Keratinocyte (primary cell): ENCODE measurements at regions not wholly inside any gene's neighbourhood (a gene's known extent, or its start where the extent isn't known, plus 50 kb on each side); places are given as distances from the start of the nearest gene placed in this dataset.

ENCODE experiments used
- DNase-seq: peaks from one replicate; pipeline ENCODE4 v3.0.0-alpha.2; 2011; ENCODE audit warnings: low read depth, missing footprints, low spot score
- FAIRE-seq: peaks from 2 replicates; lab custom pipeline; 2011; peaks lifted over from hg19 to GRCh38; lab: Jason Lieb, UNC
- H2AFZ ChIP-seq: 2 replicates; pipeline ENCODE4 v1.6.0; 2012; ENCODE audit warnings: low read length, control low read depth, inconsistent platforms; ENCODE audit not compliant: control insufficient read depth
- H3K27ac ChIP-seq: 2 replicates; pipeline ENCODE4 v1.5.1; 2011; ENCODE audit warnings: low read length; ENCODE audit not compliant: control insufficient read depth, insufficient read depth
- H3K27me3 ChIP-seq: 3 replicates; pipeline ENCODE4 v1.6.0; 2011; ENCODE audit warnings: low read length; ENCODE audit not compliant: control insufficient read depth, insufficient read depth; ENCODE audit errors: extremely low read depth
- H3K36me3 ChIP-seq, 2 experiments: 2 replicates in 1 of 2; 3 replicates in 1 of 2; pipeline ENCODE4 v1.5.1; 2011; ENCODE audit warnings: low read length in 2 of 2, mild to moderate bottlenecking in 1 of 2; ENCODE audit not compliant: control insufficient read depth in 2 of 2, insufficient read depth in 2 of 2; ENCODE audit errors: extremely low read depth in 1 of 2
- H3K4me1 ChIP-seq: 3 replicates; pipeline ENCODE4 v1.5.1; 2011; ENCODE audit warnings: low read length; ENCODE audit not compliant: control insufficient read depth, insufficient read depth; ENCODE audit errors: extremely low read depth
- H3K4me2 ChIP-seq: 3 replicates; pipeline ENCODE4 v1.6.0; 2011; ENCODE audit warnings: low read depth, low read length; ENCODE audit not compliant: control insufficient read depth, insufficient read depth; ENCODE audit errors: extremely low read depth
- H3K4me3 ChIP-seq, 3 experiments: fragments of 200-600 bp in 1 of 3; sonication (generic) in 1 of 3; 2 replicates in 2 of 3; 3 replicates in 1 of 3; pipeline ENCODE4 v1.5.1; 2011 to 2016; ENCODE audit warnings: low read length in 3 of 3, mild to moderate bottlenecking in 3 of 3, control low read depth in 2 of 3, inconsistent platforms in 1 of 3, low read depth in 1 of 3, mixed read lengths in 1 of 3, mixed run types in 1 of 3, moderate library complexity in 1 of 3; ENCODE audit not compliant: control insufficient read depth in 2 of 3, insufficient read depth in 2 of 3; ENCODE audit errors: extremely low read depth in 1 of 3
- H3K79me2 ChIP-seq: 2 replicates; pipeline ENCODE4 v1.6.0; 2012; ENCODE audit warnings: low read length; ENCODE audit not compliant: control insufficient read depth, insufficient read depth
- H3K9ac ChIP-seq: 3 replicates; pipeline ENCODE4 v1.6.0; 2011; ENCODE audit warnings: low read length; ENCODE audit not compliant: control insufficient read depth, insufficient read depth; ENCODE audit errors: extremely low read depth
- H3K9me1 ChIP-seq: 3 replicates; pipeline ENCODE4 v1.6.0; 2011; ENCODE audit warnings: low read length; ENCODE audit not compliant: control insufficient read depth, insufficient read depth; ENCODE audit errors: extremely low read depth
- H3K9me3 ChIP-seq: 2 replicates; pipeline ENCODE4 v1.5.1; 2012; ENCODE audit warnings: low read depth, low read length; ENCODE audit not compliant: control insufficient read depth
- H4K20me1 ChIP-seq: 3 replicates; pipeline ENCODE4 v1.6.0; 2011; ENCODE audit warnings: low read length; ENCODE audit not compliant: control insufficient read depth, insufficient read depth; ENCODE audit errors: extremely low read depth
- EZH2 ChIP-seq: IDR thresholded peaks from one replicate; pipeline ENCODE4 v1.6.1; 2012; ENCODE audit warnings: inconsistent platforms, mild to moderate bottlenecking, low read length, moderate library complexity
- dilution Hi-C: fragments of 300-500 bp; cut with MboI; formaldehyde crosslinking; loops from one replicate; pipeline ENCODE4 v1.7.0; 2020; ENCODE audit warnings: low sequenced_read_pairs; ENCODE audit not compliant: extremely low pct_ligation_motif_present
- TF ChIP-seq, protein P1 (sequence below), 3 experiments: IDR thresholded peaks in 1 of 3; conservative IDR thresholded peaks in 1 of 3; optimal IDR thresholded peaks in 1 of 3; 2 replicates in 2 of 3; 3 replicates in 1 of 3; pipeline versions ENCODE3 to v1.5.1; 2011; ENCODE audit warnings: low read length in 3 of 3, mild to moderate bottlenecking in 3 of 3, moderate library complexity in 2 of 3, control low read depth in 1 of 3, inconsistent platforms in 1 of 3; ENCODE audit not compliant: insufficient read depth in 2 of 3; ENCODE audit errors: extremely low read depth in 1 of 3

DNA sequence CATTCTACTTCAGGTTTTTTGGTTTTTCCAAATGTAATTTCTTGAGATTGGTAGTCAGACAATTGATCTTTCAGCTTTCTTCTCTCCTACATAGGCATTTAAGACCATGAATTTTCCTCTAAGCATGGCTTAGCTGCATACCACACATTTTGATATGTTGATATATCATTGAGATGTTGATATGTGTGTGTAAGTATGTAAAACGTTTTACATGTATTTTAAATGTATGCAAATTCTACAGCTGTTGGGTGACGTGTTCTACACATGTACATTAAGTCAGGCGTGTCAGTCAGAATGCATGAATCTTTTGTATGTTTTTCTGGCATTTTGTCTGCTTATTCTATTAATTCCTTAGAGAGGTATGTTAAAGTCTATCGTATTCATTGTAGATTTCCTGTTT, 228.2 kb downstream of the CDH26 start:
- dilution Hi-C loops: no loop called here
- Histone ChIP-seq H3K36me3 (no peaks in the 10 kb centered on the region), H3K79me2 (no peaks in the 10 kb centered on the region), H2AFZ (no peak overlapping the region), H4K20me1 (no peaks in the 10 kb centered on the region), H3K4me1 (no peaks in the 10 kb centered on the region), H3K9me1 (no peaks in the 10 kb centered on the region), H3K4me3 (no peak overlapping the region), H3K27me3 (no peaks in the 10 kb centered on the region), H3K9me3 (no peaks in the 10 kb centered on the region), H3K9ac (no peak overlapping the region), H3K4me2 (no peak overlapping the region), H3K27ac (no peak overlapping the region)
- FAIRE-seq (no peak), DNase-seq (no peak)
- TF ChIP-seq, protein P1, sequence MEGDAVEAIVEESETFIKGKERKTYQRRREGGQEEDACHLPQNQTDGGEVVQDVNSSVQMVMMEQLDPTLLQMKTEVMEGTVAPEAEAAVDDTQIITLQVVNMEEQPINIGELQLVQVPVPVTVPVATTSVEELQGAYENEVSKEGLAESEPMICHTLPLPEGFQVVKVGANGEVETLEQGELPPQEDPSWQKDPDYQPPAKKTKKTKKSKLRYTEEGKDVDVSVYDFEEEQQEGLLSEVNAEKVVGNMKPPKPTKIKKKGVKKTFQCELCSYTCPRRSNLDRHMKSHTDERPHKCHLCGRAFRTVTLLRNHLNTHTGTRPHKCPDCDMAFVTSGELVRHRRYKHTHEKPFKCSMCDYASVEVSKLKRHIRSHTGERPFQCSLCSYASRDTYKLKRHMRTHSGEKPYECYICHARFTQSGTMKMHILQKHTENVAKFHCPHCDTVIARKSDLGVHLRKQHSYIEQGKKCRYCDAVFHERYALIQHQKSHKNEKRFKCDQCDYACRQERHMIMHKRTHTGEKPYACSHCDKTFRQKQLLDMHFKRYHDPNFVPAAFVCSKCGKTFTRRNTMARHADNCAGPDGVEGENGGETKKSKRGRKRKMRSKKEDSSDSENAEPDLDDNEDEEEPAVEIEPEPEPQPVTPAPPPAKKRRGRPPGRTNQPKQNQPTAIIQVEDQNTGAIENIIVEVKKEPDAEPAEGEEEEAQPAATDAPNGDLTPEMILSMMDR (optimal IDR thresholded peaks at IDR 0.05 in 1 of 3, IDR thresholded peaks at IDR 0.05 in 1 of 3, conservative IDR thresholded peaks at IDR 0.05 in 1 of 3; ENCODE audit: extremely low read depth in 1 of 3, insufficient read depth in 2 of 3, low read length in 3 of 3): no peak
- no peak for TF ChIP-seq EZH2

DNA sequence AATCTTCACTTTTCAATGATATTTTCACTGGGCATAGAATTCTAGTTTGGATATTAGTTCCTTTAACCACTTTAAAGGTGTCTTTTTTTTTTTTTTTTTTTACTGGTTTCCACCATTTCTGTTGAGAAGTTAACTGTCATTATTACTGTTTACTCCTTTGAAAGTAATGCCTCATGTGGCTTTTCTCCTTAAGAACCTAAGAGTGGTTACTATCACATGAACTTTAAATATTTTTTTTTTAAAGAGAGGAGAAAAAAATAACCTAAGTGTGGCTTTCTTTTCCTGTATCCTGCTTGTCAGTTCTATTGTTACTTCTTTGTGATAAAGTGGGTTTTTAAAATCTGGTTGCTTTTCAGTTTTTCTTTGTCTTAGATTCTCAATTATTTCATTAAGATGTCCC, 229.5 kb downstream of the CDH26 start:
- Histone ChIP-seq H3K27me3 (no peaks in the 10 kb centered on the region), H3K9me1 (no peaks in the 10 kb centered on the region), H3K27ac (no peak overlapping the region), H3K9ac (no peak overlapping the region), H2AFZ (no peak overlapping the region), H3K4me2 (no peak overlapping the region), H3K4me3 (no peak overlapping the region), H4K20me1 (no peaks in the 10 kb centered on the region), H3K36me3 (no peaks in the 10 kb centered on the region), H3K9me3 (no peaks in the 10 kb centered on the region), H3K4me1 (no peaks in the 10 kb centered on the region), H3K79me2 (no peaks in the 10 kb centered on the region)
- DNase-seq: no peak
- dilution Hi-C loops: no loop called here
- no peak for FAIRE-seq
- no peak for TF ChIP-seq EZH2
- TF ChIP-seq, protein P1 (optimal IDR thresholded peaks at IDR 0.05 in 1 of 3, IDR thresholded peaks at IDR 0.05 in 1 of 3, conservative IDR thresholded peaks at IDR 0.05 in 1 of 3; ENCODE audit: extremely low read depth in 1 of 3, insufficient read depth in 2 of 3, low read length in 3 of 3): no peak
